ENCODE measurements at regions not wholly inside any gene's neighbourhood (a gene's known extent, or its start where the extent isn't known, plus 50 kb on each side); places are given as distances from the start of the nearest gene placed in this dataset.
"Not testable (repeated sequence)": the region's sequence is repeated elsewhere in the genome, so short reads cannot be mapped to it uniquely, and the experiment has no call there.

- DNase-seq, result no peak
Measured at GRCh38 chr6:116982401-116982800, 105.4 kb downstream of the RFX6 start.

GRCh38 chr6:116983375-116983774 lies 106.3 kb downstream of the RFX6 start:
- no peak for DNase-seq

- DNase-seq, result no peak
Measured at GRCh38 chr6:116986819-116987218, 109.8 kb downstream of the RFX6 start.

- DNase-seq, result peak in 1 of 2 experiments; percentile 9
Measured at GRCh38 chr6:116990679-116991078, 113.6 kb downstream of the RFX6 start.

GRCh38 chr6:116992546-116992945 lies 115.5 kb downstream of the RFX6 start:
- no peak for DNase-seq

- DNase-seq, result no peak
Measured at GRCh38 chr6:116994447-116994846, 117.4 kb downstream of the RFX6 start.

GRCh38 chr6:116996842-116997241 lies 119.8 kb downstream of the RFX6 start:
- DNase-seq, result no peak

- no peak for DNase-seq
Measured at GRCh38 chr6:116997496-116997895, 120.5 kb downstream of the RFX6 start.

GRCh38 chr6:117007659-117008058 lies 130.6 kb downstream of the RFX6 start:
- DNase-seq, result no peak

- no peak for DNase-seq
Measured at GRCh38 chr6:117008618-117009017, 131.6 kb downstream of the RFX6 start.

- not testable (repeated sequence) for DNase-seq
Measured at GRCh38 chr6:117014641-117015473, 137.8 kb downstream of the RFX6 start.

GRCh38 chr6:117015474-117015804 lies 138.4 kb downstream of the RFX6 start:
- DNase-seq, result not testable (repeated sequence)

- DNase-seq, result no peak
Measured at GRCh38 chr6:117018771-117019170, 141.7 kb downstream of the RFX6 start.

- no peak for DNase-seq
Measured at GRCh38 chr6:117022774-117023173, 145.7 kb downstream of the RFX6 start.

- no peak for DNase-seq
Measured at GRCh38 chr6:117025310-117025709, 148.3 kb downstream of the RFX6 start.

- DNase-seq, result no peak
Measured at GRCh38 chr6:117028256-117028655, 151.2 kb downstream of the RFX6 start.

GRCh38 chr6:117034547-117034946 lies 157.5 kb downstream of the RFX6 start:
- no peak for DNase-seq

- no peak for DNase-seq
Measured at GRCh38 chr6:117034971-117035370, 157.9 kb downstream of the RFX6 start.

GRCh38 chr6:117050301-117050700 lies 173.3 kb downstream of the RFX6 start:
- DNase-seq, result no peak

GRCh38 chr6:117072134-117072533 lies 193.2 kb upstream of the VGLL2 start:
- DNase-seq, result no peak

- DNase-seq, result no peak
Measured at GRCh38 chr6:117072781-117073180, 192.6 kb upstream of the VGLL2 start.

- no peak for DNase-seq
Measured at GRCh38 chr6:117074672-117075071, 190.7 kb upstream of the VGLL2 start.

- DNase-seq, result no peak
Measured at GRCh38 chr6:117075218-117075617, 190.1 kb upstream of the VGLL2 start.

- no peak for DNase-seq
Measured at GRCh38 chr6:117076076-117076475, 189.3 kb upstream of the VGLL2 start.

GRCh38 chr6:117077300-117077699 lies 188.1 kb upstream of the VGLL2 start:
- no peak for DNase-seq
